Neural progenitor cell (in vitro differentiated cells): ENCODE measurements at regions not wholly inside any gene's neighbourhood (a gene's known extent, or its start where the extent isn't known, plus 50 kb on each side); places are given as distances from the start of the nearest gene placed in this dataset.

Source experiments
- EZH2 ChIP-seq: fragments of 200-600 bp; sonication (generic); IDR thresholded peaks from 2 replicates; pipeline ENCODE4 v1.6.1; 2017; ENCODE audit warnings: antibody characterized with exemption, mild to moderate bottlenecking, moderate library complexity
- TF ChIP-seq, protein P1 (sequence below): fragments of 200-600 bp; sonication (generic); IDR thresholded peaks from 2 replicates; pipeline ENCODE4 v1.5.1; 2017; ENCODE audit warnings: antibody characterized with exemption, mild to moderate bottlenecking

DNA sequence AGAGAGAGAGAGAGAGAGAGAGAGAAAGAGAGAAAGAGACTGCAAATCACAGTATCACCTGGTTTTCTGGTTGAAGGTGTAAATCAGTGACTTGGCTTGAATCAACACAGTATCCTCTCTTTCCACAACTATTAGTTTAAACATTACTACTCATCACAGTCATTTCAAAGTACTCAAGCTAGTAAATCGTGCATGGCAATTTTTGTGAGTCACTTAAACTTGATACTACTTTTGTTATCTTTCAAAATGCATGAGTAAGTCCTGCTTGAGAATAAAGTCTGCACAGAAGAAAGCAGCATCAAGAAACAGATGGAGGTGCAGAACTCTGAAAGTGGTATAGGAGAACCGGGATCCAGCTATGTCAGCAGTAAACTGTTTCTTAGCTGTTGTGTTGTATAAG, 535.4 kb downstream of the CDH8 start:
- TF ChIP-seq, protein P1, sequence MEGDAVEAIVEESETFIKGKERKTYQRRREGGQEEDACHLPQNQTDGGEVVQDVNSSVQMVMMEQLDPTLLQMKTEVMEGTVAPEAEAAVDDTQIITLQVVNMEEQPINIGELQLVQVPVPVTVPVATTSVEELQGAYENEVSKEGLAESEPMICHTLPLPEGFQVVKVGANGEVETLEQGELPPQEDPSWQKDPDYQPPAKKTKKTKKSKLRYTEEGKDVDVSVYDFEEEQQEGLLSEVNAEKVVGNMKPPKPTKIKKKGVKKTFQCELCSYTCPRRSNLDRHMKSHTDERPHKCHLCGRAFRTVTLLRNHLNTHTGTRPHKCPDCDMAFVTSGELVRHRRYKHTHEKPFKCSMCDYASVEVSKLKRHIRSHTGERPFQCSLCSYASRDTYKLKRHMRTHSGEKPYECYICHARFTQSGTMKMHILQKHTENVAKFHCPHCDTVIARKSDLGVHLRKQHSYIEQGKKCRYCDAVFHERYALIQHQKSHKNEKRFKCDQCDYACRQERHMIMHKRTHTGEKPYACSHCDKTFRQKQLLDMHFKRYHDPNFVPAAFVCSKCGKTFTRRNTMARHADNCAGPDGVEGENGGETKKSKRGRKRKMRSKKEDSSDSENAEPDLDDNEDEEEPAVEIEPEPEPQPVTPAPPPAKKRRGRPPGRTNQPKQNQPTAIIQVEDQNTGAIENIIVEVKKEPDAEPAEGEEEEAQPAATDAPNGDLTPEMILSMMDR: no peak
- TF ChIP-seq EZH2: no peak
